H7 (cell line): ENCODE measurements at regions not wholly inside any gene's neighbourhood (a gene's known extent, or its start where the extent isn't known, plus 50 kb on each side); places are given as distances from the start of the nearest gene placed in this dataset.
"Not testable (repeated sequence)": the region's sequence is repeated elsewhere in the genome, so short reads cannot be mapped to it uniquely, and the experiment has no call there.

Source experiments
- DNase-seq: peaks from one replicate; pipeline ENCODE4 v3.0.0; 2012
- H3K27me3 ChIP-seq: 2 replicates; pipeline ENCODE4 v1.6.0; 2011; ENCODE audit warnings: mild to moderate bottlenecking, low read length; ENCODE audit not compliant: control insufficient read depth, insufficient read depth
- H3K36me3 ChIP-seq: replicated peaks from 2 replicates; pipeline ENCODE4 v1.5.1; 2011; ENCODE audit warnings: low read length; ENCODE audit not compliant: control insufficient read depth, insufficient read depth
- H3K4me3 ChIP-seq: 2 replicates; pipeline ENCODE4 v1.5.1; 2011; ENCODE audit warnings: low read depth, mild to moderate bottlenecking, control low read depth, low read length, moderate library complexity; ENCODE audit not compliant: insufficient read depth

GRCh38 chr5:126115059-126115629, 308.1 kb upstream of the GRAMD2B start:
- no peak for DNase-seq
- Histone ChIP-seq H3K27me3 (no peaks in the 10 kb centered on the region), H3K4me3 (no peak overlapping the region), H3K36me3 (no peaks in the 10 kb centered on the region)

GRCh38 chr5:126117044-126117443, 306.2 kb upstream of the GRAMD2B start:
- DNase-seq = no peak
- no peak overlapping the region for H3K4me3 ChIP-seq
- no peaks in the 10 kb centered on the region for H3K27me3 ChIP-seq
- no peaks in the 10 kb centered on the region for H3K36me3 ChIP-seq

- no peaks in the 10 kb centered on the region for H3K27me3 ChIP-seq
- H3K4me3 ChIP-seq = no peak overlapping the region
- DNase-seq = no peak
- H3K36me3 ChIP-seq = no peaks in the 10 kb centered on the region
Measured at GRCh38 chr5:126119887-126120442, 303.2 kb upstream of the GRAMD2B start.

GRCh38 chr5:126120939-126121338, 302.3 kb upstream of the GRAMD2B start:
- Histone ChIP-seq H3K36me3 (no peaks in the 10 kb centered on the region), H3K27me3 (no peaks in the 10 kb centered on the region), H3K4me3 (no peak overlapping the region)
- DNase-seq = no peak

- no peaks in the 10 kb centered on the region for H3K27me3 ChIP-seq
- H3K4me3 ChIP-seq = no peak overlapping the region
- no peaks in the 10 kb centered on the region for H3K36me3 ChIP-seq
- no peak for DNase-seq
Measured at GRCh38 chr5:126122942-126123341, 300.3 kb upstream of the GRAMD2B start.

GRCh38 chr5:126124706-126125345, 298.4 kb upstream of the GRAMD2B start:
- Histone ChIP-seq H3K36me3 (no peaks in the 10 kb centered on the region), H3K4me3 (no peak overlapping the region), H3K27me3 (no peaks in the 10 kb centered on the region)
- DNase-seq = no peak

GRCh38 chr5:126125407-126125806, 297.8 kb upstream of the GRAMD2B start:
- Histone ChIP-seq H3K27me3 (no peaks in the 10 kb centered on the region), H3K36me3 (no peaks in the 10 kb centered on the region), H3K4me3 (no peak overlapping the region)
- no peak for DNase-seq

GRCh38 chr5:126126574-126126973, 296.6 kb upstream of the GRAMD2B start:
- no peaks in the 10 kb centered on the region for H3K36me3 ChIP-seq
- no peak overlapping the region for H3K4me3 ChIP-seq
- DNase-seq = no peak
- H3K27me3 ChIP-seq = no peaks in the 10 kb centered on the region

GRCh38 chr5:126127371-126127770, 295.8 kb upstream of the GRAMD2B start:
- not testable (repeated sequence) for H3K4me3 ChIP-seq, DNase-seq, H3K27me3 ChIP-seq, H3K36me3 ChIP-seq

- Histone ChIP-seq H3K4me3 (no peak overlapping the region), H3K27me3 (no peaks in the 10 kb centered on the region)
Measured at GRCh38 chr5:126129431-126129830, 293.8 kb upstream of the GRAMD2B start.

GRCh38 chr5:126133424-126133823, 289.8 kb upstream of the GRAMD2B start:
- H3K27me3 ChIP-seq = no peaks in the 10 kb centered on the region
- no peak overlapping the region for H3K4me3 ChIP-seq
- no peak for DNase-seq
- H3K36me3 ChIP-seq = no peaks in the 10 kb centered on the region

More at GRCh38 chr5:126129431-126129830, 293.8 kb upstream of the GRAMD2B start:
- H3K36me3 ChIP-seq = no peaks in the 10 kb centered on the region
- no peak for DNase-seq

GRCh38 chr5:126137891-126138280, 285.3 kb upstream of the GRAMD2B start:
- DNase-seq = no peak
- no peaks in the 10 kb centered on the region for H3K36me3 ChIP-seq
- no peaks in the 10 kb centered on the region for H3K27me3 ChIP-seq
- H3K4me3 ChIP-seq = no peak overlapping the region

- H3K4me3 ChIP-seq = no peak overlapping the region
- no peaks in the 10 kb centered on the region for H3K27me3 ChIP-seq
- no peaks in the 10 kb centered on the region for H3K36me3 ChIP-seq
- DNase-seq = no peak
Measured at GRCh38 chr5:126138281-126138931, 284.8 kb upstream of the GRAMD2B start.

GRCh38 chr5:126139086-126139485, 284.1 kb upstream of the GRAMD2B start:
- Histone ChIP-seq H3K4me3 (no peak overlapping the region), H3K27me3 (no peaks in the 10 kb centered on the region), H3K36me3 (no peaks in the 10 kb centered on the region)
- no peak for DNase-seq

- DNase-seq = no peak
- H3K27me3 ChIP-seq = no peaks in the 10 kb centered on the region
- H3K36me3 ChIP-seq = no peaks in the 10 kb centered on the region
- H3K4me3 ChIP-seq = no peak overlapping the region
Measured at GRCh38 chr5:126139773-126140172, 283.4 kb upstream of the GRAMD2B start.
